ENCODE measurements at regions not wholly inside any gene's neighbourhood (a gene's known extent, or its start where the extent isn't known, plus 50 kb on each side); places are given as distances from the start of the nearest gene placed in this dataset.

- no peak for DNase-seq (ENCODE audit: low read depth in 2 of 2)
Observed at GRCh38 chr6:138607478-138608433, 108.5 kb upstream of the NHSL1 start.

- no peak for DNase-seq (ENCODE audit: low read depth in 2 of 2)
Observed at GRCh38 chr6:138608896-138609295, 109.6 kb upstream of the NHSL1 start.

- no peak for DNase-seq (ENCODE audit: low read depth in 2 of 2)
Observed at GRCh38 chr6:138609801-138610430, 110.6 kb upstream of the NHSL1 start.

GRCh38 chr6:138610816-138611215 is 111.5 kb upstream of the NHSL1 start:
- DNase-seq (ENCODE audit: low read depth in 2 of 2): no peak

- DNase-seq (ENCODE audit: low read depth in 2 of 2): no peak
Observed at GRCh38 chr6:138614151-138614550, 114.9 kb upstream of the NHSL1 start.

GRCh38 chr6:138618168-138618567 is 118.9 kb upstream of the NHSL1 start:
- no peak for DNase-seq (ENCODE audit: low read depth in 2 of 2)

- DNase-seq (ENCODE audit: low read depth in 2 of 2): no peak
Observed at GRCh38 chr6:138620630-138621029, 121.3 kb upstream of the NHSL1 start.

- no peak for DNase-seq (ENCODE audit: low read depth in 2 of 2)
Observed at GRCh38 chr6:138622967-138623366, 123.7 kb upstream of the NHSL1 start.

GRCh38 chr6:138631566-138631965 is 132.3 kb upstream of the NHSL1 start:
- DNase-seq (ENCODE audit: low read depth in 2 of 2): no peak

- no peak for DNase-seq (ENCODE audit: low read depth in 2 of 2)
Observed at GRCh38 chr6:138637822-138638221, 135.7 kb upstream of the CCDC28A start.

GRCh38 chr6:138638604-138639003 is 135.0 kb upstream of the CCDC28A start:
- DNase-seq (ENCODE audit: low read depth in 2 of 2): no peak

- no peak for DNase-seq (ENCODE audit: low read depth in 2 of 2)
Observed at GRCh38 chr6:138640028-138640427, 133.5 kb upstream of the CCDC28A start.

GRCh38 chr6:138643210-138643609 is 130.4 kb upstream of the CCDC28A start:
- DNase-seq (ENCODE audit: low read depth in 2 of 2): no peak

- no peak for DNase-seq (ENCODE audit: low read depth in 2 of 2)
Observed at GRCh38 chr6:138645976-138646640, 127.5 kb upstream of the CCDC28A start.

- no peak for DNase-seq (ENCODE audit: low read depth in 2 of 2)
Observed at GRCh38 chr6:138647006-138647405, 126.6 kb upstream of the CCDC28A start.

- no peak for DNase-seq (ENCODE audit: low read depth in 2 of 2)
Observed at GRCh38 chr6:138648127-138648526, 125.4 kb upstream of the CCDC28A start.

GRCh38 chr6:138651491-138651890 is 122.1 kb upstream of the CCDC28A start:
- DNase-seq (ENCODE audit: low read depth in 2 of 2): no peak

GRCh38 chr6:138652824-138653223 is 120.7 kb upstream of the CCDC28A start:
- DNase-seq (ENCODE audit: low read depth in 2 of 2): no peak

- no peak for DNase-seq (ENCODE audit: low read depth in 2 of 2)
Observed at GRCh38 chr6:138653435-138653834, 120.1 kb upstream of the CCDC28A start.

- DNase-seq (ENCODE audit: low read depth in 2 of 2): peak; percentile 1 to 2
Observed at GRCh38 chr6:138654715-138655634, 118.6 kb upstream of the CCDC28A start.

GRCh38 chr6:138655828-138656227 is 117.7 kb upstream of the CCDC28A start:
- no peak for DNase-seq (ENCODE audit: low read depth in 2 of 2)

Data from stimulated activated CD4-positive, alpha-beta T cell treated with anti-CD3 and anti-CD28 coated beads, Interleukin-12 subunit alpha, Interleukin-12 subunit beta, amount 100 ng/mL, for 24 hours (primary cell).